T-helper 1 cell (primary cell): ENCODE measurements at regions not wholly inside any gene's neighbourhood (a gene's known extent, or its start where the extent isn't known, plus 50 kb on each side); places are given as distances from the start of the nearest gene placed in this dataset.
A peak's percentile ranks its signal among the peaks of the same experiment; 100 is the strongest.
"Not testable (repeated sequence)": the region's sequence is repeated elsewhere in the genome, so short reads cannot be mapped to it uniquely, and the experiment has no call there.

Experiments
- DNase-seq, 5 donors: peaks; one replicate each; pipeline ENCODE4 v3.0.0-alpha.2; 2012 to 2020

DNA sequence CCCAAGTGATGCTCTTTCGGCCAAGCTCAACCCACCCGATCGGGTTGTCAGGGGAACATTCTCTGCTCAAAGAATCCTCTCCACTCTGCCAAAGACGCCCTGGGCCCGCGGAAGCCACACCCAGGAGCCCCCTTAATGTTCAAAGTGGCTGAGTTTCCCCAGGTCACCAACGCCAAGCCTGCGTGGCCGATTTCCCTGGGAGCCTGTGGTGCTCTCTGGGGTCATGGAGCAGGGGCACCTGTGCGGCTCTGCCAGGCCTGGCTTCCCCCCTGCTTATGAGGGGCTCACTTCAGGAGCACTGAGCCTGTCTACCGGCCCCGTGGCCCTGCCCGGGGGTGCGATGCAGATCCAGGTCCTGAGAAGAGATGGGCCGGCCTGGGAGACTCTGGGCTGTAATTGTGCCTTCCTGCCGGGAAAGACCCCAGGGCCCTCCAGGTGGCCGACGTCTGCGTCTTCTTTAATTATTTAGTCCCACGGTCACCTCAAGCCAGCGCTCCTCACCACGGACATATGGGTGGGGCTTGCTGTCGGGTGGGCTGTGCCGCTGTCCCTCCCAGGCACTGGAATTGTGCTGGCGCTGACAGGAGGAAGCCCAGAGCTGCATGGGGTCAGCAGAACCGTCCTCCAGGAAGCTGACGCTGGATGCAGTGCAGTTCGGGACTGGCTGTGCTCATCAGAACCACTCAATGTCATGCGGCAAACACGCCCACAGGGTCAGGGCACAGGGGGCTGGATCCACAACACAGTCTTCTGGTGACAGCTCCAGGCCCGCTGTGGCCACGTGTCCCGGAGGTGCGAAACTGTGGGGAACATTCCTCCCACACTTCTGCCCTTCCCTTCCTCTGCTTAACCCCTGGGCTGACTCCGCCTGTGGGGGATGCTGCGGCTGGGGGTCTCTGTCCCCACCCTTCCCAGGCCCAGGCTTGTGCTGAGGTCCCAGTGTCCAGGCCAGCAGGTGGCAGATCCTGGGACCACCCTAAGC is 267.6 kb upstream of the SFSWAP start:
- DNase-seq = no peak

DNA sequence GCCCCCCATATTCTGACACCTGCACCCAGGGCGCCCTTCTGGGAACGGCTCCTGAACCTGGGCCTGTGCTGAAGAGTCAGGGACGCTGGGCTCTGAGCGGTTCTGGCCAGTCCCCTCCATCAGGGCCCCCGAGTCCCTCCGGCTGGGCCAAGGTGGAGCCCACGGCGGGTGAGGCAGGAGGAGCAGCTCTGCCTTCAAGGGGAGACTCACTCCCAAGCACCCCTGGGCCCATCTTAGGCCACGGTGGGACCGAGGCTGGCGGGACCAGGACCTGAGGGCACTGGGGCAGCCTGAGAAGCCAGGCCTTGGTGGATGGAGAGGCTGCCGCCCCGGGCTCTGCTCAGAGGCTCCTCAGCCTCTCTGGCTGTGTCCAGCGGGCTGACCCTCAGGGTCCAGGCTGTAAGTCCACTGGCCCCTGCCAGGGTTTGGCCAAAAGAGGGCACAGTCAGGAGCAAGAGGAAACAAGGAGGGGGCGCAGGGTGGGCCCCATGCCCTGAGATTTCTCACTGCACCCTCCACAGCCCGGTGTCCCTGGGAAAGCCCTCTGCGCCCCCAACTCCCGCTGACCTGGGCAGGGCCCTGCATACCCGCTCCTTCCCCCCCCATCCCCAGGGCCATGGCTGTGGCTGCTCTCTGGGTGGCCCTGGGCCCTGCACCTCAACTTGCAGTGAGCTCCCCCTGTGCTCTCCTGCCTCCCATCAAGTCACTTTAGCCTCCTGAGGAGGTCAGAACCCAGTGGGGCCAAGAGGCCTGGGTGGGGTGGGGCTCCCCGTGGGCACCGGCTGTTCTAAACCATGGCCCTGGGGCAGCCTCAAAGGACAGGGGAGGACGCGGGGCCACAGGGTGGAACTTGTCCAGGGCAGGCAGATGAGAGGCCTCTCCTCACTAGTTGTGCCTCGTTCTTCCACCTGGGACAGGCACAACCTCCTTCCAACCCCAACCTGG is 266.4 kb upstream of the SFSWAP start:
- DNase-seq = no peak

DNA sequence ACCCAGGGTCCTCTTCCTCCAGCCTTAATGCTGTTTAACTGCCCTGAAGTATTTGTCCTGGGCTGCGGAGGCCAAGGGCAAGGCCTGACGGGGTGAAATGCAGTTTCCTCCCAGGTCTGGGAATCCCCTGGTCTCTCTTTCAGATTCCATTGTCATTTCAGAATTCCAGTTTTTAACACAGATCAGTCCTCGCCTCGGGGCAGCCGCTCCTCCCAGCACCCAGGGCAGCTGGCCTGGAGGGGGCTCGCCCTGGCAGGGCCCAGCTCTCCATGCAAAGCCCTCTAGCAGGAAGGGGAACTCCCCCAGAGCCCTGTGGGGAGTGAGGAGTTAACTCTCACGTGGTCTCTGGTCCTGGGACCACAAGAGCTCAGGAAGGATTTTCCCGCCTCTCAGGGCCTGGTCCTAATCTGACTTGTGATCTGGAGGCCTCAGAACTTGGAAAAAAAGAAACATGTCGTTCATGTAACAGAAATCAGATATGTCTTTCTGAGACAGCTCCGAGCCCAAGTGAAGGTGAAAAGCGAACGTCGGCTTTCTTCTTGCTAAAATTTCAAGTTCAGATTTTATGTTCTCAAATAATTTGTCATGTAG is 265.6 kb upstream of the SFSWAP start:
- DNase-seq = no peak

DNA sequence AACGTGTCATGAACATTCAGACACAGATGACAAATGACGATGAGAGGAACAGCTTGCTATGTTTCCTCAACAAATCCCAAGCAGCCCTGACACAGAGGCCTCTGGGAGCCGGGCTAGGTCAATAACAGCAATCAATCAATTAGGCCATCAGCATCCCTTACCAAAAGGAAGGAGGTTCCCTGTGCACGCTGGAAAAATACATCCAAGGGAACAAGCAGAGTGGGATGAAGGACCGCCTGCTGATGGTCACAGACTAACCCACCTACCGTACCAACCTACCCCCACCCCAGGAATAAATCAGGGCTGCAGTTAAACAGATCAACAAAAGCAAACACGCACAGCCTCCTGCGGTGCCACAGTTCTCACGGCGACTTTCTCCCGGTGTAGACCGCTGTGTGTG is 265.1 kb upstream of the SFSWAP start:
- DNase-seq = no peak

DNA sequence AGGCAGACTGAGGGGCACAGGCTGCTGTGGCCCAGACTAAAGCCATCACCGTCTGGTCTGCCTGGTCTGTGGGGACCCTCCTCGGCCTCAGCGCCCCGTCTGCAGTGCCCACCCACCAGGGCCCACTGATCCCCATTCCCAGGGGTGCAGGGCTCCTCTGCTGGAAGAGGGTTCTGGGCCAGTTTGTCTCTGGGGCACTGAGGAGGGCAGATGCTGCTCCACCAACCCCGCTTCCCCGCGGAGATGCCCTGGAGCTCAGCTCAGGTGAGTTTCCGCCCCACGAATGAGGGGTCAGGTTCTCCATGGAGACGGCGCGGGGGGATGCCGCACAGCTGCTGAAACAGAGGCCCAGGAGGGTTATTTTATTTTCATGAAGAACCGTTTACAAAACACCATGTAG is 263.3 kb upstream of the SFSWAP start:
- DNase-seq = not testable (repeated sequence)

DNA sequence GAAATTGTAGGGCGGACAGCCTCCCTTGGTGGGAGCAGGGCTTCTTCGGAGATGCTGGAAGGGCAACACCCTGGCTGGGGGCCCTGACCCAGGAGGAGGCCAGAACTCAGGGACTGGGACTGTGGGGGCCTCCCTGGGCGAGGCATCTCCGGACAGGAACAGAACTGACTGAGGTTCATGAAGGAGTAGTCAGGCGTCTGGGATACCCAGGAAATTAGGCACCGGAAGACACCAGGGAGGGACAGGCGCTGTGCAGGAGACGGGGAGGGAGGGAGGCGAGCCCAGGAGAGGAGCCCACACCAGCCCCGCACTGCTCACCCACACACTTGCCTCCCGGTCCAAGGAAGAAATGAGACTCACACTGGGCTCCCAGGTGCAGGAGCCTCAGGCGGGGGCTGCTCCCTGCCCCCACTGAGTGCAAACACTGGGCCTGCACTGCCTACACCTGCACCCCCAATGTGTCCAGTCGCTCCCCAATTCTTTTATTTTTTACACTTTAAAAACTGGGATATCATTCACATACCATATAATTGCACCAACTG is 262.6 kb upstream of the SFSWAP start:
- DNase-seq = no peak

DNA sequence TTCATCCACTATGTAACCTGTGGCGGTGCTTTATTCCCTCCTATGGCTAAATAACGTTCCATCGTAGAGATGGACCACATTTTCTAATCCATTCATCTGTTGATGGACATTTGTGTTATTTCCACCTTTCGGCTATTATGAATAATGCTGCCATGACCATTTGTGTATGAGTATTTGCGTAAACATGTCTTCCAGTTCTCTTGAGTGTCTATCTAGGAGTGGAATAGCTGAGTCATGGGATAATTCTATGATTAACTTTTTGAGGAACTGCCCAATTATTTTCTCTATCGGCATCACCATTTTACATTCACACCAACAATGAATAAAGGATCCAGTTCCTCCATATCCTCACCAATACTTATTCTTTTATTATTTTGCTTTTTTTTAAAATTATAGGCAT is 261.9 kb upstream of the SFSWAP start:
- DNase-seq = no peak

DNA sequence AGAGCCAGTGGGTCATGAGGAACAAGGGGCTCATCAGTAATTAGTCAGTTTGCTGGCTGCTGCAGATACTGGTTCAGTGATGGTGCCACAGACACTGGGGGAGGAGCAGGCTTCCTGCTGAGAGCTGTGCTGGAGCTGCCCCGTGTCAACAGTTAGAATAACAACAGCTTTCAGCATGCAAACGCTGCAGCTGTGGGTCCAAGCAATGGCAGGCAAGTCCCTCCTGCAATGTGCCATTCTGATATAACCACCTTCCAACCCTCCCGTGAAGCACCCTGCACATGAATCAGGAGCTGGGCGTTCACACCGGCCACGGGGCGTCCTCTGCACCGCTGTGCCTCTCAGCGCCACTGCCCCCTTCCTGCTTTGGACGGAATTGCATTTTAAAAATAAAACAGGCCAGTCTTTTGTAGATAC is 258.4 kb upstream of the SFSWAP start:
- DNase-seq = peak in 1 of 5 donors; percentile 17

DNA sequence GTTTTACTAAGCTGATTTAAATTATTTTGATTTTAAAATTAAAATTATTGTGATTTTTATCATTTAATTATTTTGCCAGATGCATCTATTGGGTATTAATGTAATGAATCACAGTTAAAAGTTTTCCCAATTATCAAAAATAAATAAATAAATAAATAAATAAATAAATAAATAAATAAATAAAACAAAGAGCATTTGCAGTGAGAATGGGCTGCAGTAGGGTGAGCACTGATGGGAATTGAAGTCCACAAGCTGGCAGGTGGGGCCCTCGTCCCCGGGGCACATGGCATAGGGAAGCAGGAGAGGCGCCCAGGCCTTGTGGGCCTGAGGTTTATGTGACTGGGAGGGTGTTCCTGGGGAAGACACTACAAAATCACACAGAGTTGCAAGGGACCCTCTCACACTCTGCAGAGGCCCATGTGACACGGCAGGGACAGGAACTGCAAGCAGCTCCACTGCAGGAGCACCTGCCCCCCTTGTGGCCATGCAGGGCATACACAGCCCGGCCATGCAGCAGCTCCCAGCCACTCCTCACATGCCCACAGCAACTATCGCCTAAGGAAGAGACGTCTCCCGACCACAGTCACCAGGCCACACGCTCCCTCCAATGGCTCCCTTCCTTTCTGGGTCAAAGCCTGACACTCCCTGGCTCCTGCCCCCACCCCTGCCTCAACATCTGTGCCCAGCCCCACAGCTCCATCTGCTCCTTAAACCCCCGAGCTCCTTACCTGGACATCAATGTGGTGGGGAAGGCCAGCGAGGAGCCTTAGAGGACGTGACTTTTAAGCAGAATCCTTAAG is 256.3 kb upstream of the SFSWAP start:
- peak in 1 of 5 donors; percentile 41 for DNase-seq

DNA sequence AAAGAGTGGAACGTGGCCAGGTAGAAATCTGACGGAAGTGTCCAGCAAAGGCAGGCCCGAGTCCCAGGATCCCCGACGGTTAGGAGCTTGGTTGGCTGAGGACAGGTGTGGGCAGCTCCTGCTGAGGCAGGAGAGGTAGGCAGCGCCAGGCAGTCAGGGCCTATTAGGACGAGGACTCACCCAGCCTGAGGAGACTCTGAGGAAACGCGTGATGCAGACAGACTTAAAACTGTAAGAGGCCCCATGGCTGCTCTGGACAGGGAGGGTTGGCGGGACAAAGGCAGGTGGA is 255.7 kb upstream of the SFSWAP start:
- no peak for DNase-seq

DNA sequence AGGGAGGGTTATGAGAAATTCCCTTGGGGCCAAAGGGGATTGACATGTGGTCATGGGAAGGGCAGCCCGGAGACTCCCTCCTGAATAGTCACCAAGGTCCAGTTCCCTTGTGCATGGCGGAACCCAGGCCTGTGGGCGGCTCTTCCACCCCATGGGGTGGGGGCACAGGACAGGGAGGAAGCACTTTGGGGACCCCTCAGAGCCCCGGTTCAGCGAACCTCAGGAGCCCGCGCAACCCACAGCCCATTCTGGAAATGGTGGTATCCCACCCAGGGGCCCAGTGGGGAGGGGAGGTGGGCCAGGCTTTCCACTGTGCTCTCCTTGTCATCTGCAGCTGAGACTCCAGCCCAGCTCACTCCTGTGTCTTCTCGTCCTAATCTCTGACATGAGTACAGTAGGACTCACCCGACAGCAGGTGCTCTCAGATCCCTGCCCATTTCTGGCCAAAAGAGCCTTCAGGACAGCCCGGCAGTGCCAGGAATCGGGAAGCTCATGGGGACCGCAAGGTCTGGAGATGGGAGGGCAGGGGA is 255.2 kb upstream of the SFSWAP start:
- no peak for DNase-seq

DNA sequence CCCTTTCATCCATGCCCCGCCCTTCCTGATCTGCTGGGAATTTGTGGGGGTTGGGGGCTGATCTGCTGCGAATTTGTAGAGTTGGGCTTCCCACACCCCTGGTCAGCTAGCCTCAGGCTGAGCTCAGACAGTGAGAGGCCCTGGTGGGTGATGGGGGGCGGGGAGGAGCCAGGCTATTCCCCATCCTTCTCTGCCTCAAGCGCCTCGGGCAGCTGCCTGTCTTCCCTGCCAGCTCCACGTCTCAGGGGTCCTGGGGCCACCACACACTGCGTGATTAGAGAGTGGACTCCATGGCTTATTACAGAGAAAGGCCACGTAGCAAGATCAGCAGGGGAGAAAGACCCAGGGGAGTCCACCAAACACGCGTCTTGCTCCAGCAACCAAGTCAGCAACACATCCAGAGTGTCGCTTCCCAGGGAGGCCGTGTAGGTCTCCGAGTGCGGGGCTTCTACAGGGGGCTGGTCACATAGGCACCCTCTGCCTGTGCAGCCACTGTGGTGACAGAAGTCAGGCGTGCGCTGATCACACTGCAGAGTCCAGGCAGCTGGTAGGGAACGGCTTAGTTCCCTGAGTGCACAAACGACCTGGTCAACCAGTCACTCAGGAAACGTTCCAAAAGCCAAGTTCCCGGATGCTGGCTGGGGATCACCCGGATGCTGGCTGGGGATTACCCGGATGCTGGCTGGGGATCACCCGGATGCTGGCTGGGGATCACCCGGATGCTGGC is 254.4 kb upstream of the SFSWAP start:
- no peak for DNase-seq

DNA sequence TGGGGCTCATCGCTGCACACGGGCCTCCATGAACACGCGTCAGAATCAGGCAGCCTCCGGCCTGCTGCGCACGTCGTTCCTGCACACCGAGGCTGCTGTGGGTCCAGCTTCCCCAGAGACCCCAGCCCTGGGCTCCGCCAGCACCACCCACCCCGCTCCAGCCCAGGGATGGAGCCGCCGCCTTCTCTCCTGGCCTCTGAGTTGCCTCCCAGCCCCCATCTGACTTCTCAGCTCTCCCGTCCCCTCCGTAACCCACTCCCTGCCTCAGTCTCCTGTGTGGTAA is 253.9 kb upstream of the SFSWAP start:
- DNase-seq = no peak

DNA sequence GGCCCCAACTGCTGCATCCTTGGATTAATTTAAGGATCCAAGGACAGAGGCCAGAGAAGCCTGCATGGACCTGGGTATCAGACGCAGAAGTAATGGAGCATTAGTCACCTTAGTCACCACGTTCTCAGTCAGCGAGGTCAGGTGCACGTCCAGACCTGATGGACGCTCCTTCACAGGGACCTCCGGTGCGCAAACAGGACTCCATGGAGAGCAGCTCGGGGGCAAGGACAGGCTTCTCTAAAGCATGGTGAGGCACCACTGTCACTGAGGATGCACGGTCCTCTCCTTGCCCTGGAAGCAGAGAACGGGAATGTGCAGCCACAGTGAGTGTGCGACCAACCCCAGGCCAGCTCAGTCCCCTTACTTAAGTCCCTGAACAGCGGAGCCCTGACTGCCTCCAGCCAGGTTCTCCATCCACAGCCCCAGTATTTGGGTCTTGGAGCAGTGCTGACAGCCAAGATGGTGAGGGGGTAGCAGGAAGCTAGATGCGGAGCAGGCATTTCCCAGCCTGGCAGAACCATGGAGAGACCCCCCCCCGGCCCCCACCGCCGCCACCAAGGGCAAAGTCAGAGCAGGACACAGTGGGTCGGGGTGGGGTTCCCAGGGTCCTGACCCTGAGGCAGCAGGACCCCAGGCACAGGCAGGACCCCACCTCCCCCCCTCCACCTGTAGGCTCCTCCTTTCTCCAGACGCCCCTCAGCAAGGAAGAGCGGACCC is 253.4 kb upstream of the SFSWAP start:
- DNase-seq = no peak

DNA sequence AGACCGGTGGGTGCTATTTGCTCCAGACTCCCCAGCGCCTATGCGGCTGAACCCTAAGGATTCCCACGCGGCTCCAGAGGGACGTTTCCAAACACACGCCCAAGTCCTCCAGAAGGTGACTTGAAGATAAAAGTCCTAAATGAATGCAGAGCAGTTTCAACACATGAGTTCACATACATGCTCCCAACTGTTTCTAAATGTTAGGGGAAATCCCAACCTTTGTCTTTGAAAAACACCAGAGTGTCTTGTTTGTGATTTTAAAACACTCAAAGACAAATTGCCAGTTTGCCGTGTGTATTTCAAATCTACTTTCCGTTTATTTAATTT is 252.9 kb upstream of the SFSWAP start:
- no peak for DNase-seq

DNA sequence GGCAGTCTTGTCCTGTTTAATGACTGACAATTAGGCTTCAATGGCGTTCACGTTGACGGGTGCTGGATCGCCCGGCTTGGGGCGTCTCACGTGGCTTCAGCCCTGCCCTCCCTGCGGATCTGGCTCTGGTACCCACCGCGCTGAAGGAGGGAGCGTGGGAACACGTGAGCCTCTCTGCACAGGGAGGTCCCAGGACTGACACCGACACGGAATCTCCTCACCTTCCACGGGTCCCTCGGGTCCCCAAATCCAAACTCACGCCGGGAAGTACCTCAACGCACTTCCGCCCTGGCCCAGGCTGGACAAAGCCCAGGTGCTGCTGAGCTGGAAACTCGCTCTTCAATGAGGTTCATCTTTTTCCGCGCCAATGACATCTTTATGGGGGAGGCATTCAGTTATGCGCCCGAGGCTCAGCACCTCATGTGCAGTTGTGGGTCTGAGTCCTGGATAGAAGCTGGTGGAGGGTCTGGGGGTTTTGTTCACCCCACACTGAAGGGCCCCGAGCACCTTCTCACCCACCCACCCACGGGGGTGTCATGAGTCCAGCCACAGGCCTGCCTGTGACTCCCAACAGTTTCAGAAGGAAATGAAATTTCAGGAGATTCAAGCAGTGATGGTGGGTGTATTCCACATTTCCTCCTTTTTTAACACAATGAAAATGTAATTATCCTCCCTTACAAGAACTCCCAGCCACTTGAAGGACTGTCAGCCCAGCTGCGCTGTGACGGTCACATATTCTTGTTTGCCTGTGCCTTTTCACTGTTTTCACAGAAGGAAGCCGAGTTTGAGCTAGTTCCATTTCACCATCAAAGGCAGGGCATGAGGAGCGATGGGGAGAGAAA is 251.7 kb upstream of the SFSWAP start:
- no peak for DNase-seq

DNA sequence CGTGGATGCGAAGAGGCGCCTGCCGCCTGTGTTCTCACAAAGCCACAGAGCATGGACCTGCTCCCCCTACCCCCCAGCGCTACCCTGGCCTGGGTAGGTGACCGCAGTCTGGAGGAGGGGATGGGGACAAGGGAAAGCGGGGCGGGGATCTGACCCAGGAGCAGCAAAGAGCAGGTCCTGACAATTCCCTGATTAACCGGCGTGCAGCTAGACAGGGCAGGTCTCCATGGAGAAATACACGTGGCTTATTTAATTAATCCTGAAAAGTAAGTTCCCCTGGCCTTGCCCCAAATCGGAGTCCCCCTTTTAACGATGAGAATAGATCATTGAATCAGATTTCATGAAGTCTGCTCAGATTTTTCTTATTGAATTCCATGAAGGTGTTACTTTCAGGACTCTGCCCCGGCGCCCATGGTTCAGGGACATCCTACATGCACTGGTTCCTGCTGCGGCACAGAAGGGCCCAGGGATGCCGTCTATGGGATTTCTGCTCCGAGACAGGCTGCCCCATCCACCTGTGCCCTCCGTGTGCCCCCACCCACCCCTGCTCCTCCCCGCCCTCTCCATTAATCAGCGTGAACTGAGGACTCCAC is 251.0 kb upstream of the SFSWAP start:
- DNase-seq = no peak

DNA sequence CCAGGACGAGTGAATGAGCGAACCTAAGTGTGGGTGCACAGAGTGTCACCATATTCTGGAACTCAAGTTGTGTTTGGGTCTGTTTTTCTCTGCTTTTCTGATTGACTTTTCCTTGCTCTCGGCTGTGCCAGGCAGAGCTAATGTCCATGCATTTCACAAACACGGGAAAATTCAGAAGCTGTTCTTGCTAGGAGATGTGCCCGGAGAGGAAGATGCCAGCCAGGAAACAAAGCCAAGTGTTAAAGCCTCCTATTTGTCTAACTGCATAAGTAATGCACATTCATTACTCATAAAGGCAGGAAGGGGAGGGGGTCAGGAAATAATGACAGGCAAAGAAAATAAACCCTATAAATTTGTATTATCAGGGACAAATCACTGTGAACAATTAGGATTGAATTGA is 250.4 kb upstream of the SFSWAP start:
- no peak for DNase-seq

DNA sequence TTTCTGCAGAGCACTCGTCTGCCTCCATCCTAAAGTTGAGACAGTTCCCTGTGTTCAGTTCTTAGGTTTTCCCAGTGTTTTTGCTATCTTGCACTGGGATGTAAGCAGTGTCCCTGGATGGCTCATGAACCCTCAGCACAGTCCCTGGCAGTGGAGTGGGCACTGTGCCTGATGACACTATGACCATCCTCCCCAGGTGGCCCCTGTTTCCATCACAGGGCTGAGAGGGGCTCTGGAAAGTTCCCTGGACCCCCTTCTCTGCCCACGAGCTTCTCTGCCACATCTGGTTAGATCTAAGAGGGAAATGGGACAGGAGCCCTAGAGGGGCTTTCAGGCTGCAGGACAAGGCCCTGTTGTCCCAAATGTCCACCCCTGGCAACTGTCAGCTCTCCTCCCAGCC is 249.8 kb upstream of the SFSWAP start:
- DNase-seq = no peak

DNA sequence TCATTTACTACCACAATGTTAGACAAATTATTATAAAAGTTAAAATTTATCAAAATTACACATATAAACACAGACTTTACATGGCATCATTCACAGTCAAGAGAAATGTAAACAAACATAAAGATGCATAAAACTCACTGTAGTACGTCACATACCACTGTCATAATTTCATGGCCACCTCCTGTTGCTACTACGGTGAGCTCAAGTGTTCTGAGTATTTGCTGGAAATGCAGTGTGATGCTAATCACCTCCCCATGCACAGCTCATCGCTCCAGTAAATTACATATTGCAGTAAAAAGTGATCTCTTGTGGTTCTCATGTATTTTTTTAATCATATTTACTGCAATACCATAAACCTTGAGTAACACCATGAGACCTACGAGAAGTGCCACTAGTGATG is 247.7 kb upstream of the SFSWAP start:
- DNase-seq = no peak
